Activated CD8-positive, alpha-beta memory T cell treated with anti-CD3 and anti-CD28 coated beads, Interleukin-2, amount 10 ng/mL, durations not matched to agents 7 days and 5 days (primary cell): ENCODE measurements at regions not wholly inside any gene's neighbourhood (a gene's known extent, or its start where the extent isn't known, plus 50 kb on each side); places are given as distances from the start of the nearest gene placed in this dataset.
"Not testable (repeated sequence)": the region's sequence is repeated elsewhere in the genome, so short reads cannot be mapped to it uniquely, and the experiment has no call there.

Experiments used
- ATAC-seq: fragments of 150-1000 bp; cut with Tn5 transposase; one replicate; pipeline ENCODE4 v1.10.0; 2021; ENCODE audit warnings: moderate library complexity
- CTCF ChIA-PET: fragments of 350-600 bp; sonication (Branson Sonifier 250); formaldehyde crosslinking; loops from one replicate; lab custom pipeline; 2021; ENCODE audit warnings: antibody characterized with exemption; lab: Charles Lee
- DNase-seq: peaks from one replicate; pipeline ENCODE4 v3.0.0-alpha.2; 2020
- H3K27ac Mint-ChIP-seq: one replicate; pipeline ENCODE4 v1.8.0; 2021; ENCODE audit warnings: mild to moderate bottlenecking, mixed read lengths
- H3K27me3 Mint-ChIP-seq: one replicate; pipeline ENCODE4 v1.8.0; 2021; ENCODE audit warnings: mixed read lengths
- H3K36me3 Mint-ChIP-seq: one replicate; pipeline ENCODE4 v1.8.0; 2021; ENCODE audit warnings: mild to moderate bottlenecking, mixed read lengths
- H3K4me1 Mint-ChIP-seq: one replicate; pipeline ENCODE4 v1.8.0; 2021; ENCODE audit warnings: mixed read lengths
- H3K4me3 Mint-ChIP-seq: one replicate; pipeline ENCODE4 v1.8.0; 2021; ENCODE audit warnings: mild to moderate bottlenecking, moderate library complexity, mixed read lengths
- H3K9me3 Mint-ChIP-seq: one replicate; pipeline ENCODE4 v1.8.0; 2022; ENCODE audit warnings: low read depth, mixed read lengths

DNA sequence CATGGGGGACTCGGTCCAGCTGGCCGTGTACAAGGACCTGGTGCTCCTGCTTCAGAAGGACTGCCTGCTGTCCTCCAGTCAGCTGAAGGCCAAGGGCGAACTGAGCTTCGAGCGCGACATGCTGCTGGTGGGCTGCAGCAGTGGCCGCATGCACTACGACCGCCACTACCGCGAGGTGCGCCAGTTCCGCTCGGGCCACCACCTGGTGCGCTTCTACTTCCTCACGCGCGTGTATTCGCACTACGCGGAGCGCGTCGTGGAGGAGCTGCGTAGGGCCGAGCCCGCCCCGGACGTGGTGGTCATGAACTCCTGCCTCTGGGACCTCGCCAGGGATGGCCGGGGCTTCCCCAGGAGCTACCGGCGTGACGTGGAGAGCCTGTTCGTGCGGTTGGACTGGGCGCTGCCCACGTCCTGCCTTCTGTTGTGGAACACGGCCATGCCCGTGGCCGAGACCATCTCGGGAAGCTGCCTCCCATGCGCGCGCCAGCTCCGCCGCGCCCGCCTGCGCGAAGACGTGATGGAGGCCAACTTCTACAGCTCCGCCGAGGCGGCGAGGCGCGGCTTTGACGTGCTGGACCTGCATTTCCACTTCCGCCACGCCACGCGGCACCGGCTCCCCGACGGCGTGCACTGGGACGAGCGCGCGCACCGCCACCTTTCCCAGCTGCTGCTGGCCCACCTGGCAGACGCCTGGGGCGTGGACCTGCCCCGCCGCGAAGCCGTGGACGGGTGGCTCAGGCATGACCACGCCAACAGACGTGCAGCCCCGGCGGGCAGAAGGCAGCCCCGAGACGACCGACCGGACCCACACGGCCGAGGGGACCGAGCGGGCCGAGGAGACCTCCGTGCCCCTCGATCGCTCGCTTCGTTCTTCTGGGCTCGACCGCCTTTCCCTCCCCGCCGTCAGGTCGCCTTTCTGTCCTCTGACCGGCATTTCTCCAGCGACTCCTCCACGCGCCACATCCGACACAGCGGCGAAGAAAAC lies 293.9 kb upstream of the ERBB4 start:
- Mint-ChIP-seq H3K4me3 (no peak overlapping the region), H3K36me3 (peaks cover 2% of the 10 kb centered on the region), H3K9me3 (peaks cover 2% of the 10 kb centered on the region), H3K4me1 (no peaks in the 10 kb centered on the region), H3K27me3 (no peaks in the 10 kb centered on the region), H3K27ac (no peak overlapping the region)
- CTCF ChIA-PET = interaction anchor here (0.9 kb wide), 1 partner anchor 15 kb away, joined by 3 read pairs; no protein-coding TSS in a partner anchor
- ATAC-seq (no peak), DNase-seq (no peak)

DNA sequence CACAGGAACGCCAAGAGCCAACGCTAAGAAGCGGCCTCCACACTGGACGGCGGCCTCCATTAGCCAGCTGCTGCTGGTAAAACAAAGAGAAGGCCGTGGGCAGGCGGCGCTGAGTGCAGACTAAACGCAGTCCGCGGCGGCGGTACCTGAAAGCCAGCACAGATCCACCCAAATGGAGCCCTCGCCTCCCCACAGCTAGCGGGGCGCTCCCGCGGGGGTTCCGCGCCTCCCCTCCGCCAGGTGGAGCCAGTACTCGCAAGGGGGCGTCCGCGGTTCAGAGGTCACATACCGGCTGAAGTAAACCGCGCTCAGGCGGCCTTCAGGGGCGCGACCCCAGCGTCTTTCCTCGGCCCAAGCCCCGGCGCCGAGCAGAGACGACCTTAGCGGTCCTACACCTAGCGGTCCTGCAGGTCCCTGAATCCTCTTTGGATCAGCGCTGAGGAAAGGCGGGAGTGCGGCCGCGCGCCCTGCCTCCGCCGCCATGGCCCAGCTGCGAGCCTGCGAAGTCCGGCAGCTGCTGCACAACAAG lies 293.1 kb upstream of the ERBB4 start:
- Mint-ChIP-seq H3K27me3 (no peaks in the 10 kb centered on the region), H3K4me3 (no peak overlapping the region), H3K4me1 (no peaks in the 10 kb centered on the region), H3K36me3 (peaks cover 2% of the 10 kb centered on the region), H3K9me3 (peaks cover 2% of the 10 kb centered on the region), H3K27ac (no peak overlapping the region)
- CTCF ChIA-PET = no interaction called here
- DNase-seq = no peak
- ATAC-seq = no peak

- no peak overlapping the region for H3K27ac Mint-ChIP-seq
- no peak overlapping the region for H3K4me3 Mint-ChIP-seq
- H3K9me3 Mint-ChIP-seq = no peaks in the 10 kb centered on the region
Measured at GRCh38 chr2:212816267-212816666, 277.7 kb upstream of the ERBB4 start.

GRCh38 chr2:212815453-212815852 lies 276.9 kb upstream of the ERBB4 start:
- Mint-ChIP-seq H3K36me3 (no peaks in the 10 kb centered on the region), H3K9me3 (no peaks in the 10 kb centered on the region), H3K4me3 (no peak overlapping the region), H3K27ac (no peak overlapping the region), H3K4me1 (peaks cover 9% of the 10 kb centered on the region), H3K27me3 (no peaks in the 10 kb centered on the region)
- ATAC-seq (no peak), DNase-seq (no peak)
- CTCF ChIA-PET = no interaction called here

More at GRCh38 chr2:212816267-212816666, 277.7 kb upstream of the ERBB4 start:
- CTCF ChIA-PET = no interaction called here
- peaks cover 7% of the 10 kb centered on the region for H3K4me1 Mint-ChIP-seq
- DNase-seq (no peak), ATAC-seq (no peak)
- H3K27me3 Mint-ChIP-seq = no peaks in the 10 kb centered on the region
- H3K36me3 Mint-ChIP-seq = no peaks in the 10 kb centered on the region

DNA sequence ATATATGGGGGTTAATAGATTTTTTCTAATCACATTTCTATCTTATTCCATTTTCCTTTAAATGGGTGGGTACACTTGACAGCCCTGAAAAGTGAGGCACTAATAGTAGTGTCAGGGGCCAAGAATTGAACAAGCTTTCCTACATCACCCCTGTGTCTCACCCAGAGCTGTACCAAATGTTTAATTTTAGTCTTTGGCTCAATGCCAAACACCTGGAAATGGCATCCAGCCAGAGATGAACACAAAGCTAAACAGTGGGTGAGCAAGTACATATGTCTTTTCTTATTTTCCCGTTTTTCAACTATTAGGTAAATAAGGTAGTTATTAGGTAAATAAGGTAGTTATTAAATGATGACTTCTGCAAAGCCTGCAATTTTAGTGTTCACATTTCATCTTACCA lies 276.3 kb upstream of the ERBB4 start:
- no peak overlapping the region for H3K4me3 Mint-ChIP-seq
- no peaks in the 10 kb centered on the region for H3K36me3 Mint-ChIP-seq
- peaks cover 9% of the 10 kb centered on the region for H3K4me1 Mint-ChIP-seq
- CTCF ChIA-PET = no interaction called here
- no peak for DNase-seq
- no peak overlapping the region for H3K27ac Mint-ChIP-seq
- no peak for ATAC-seq
- H3K9me3 Mint-ChIP-seq = no peaks in the 10 kb centered on the region
- no peaks in the 10 kb centered on the region for H3K27me3 Mint-ChIP-seq

GRCh38 chr2:212811921-212812320 lies 273.3 kb upstream of the ERBB4 start:
- Mint-ChIP-seq H3K27me3 (no peaks in the 10 kb centered on the region), H3K4me3 (no peak overlapping the region), H3K36me3 (no peaks in the 10 kb centered on the region), H3K27ac (no peak overlapping the region), H3K4me1 (peaks cover 9% of the 10 kb centered on the region), H3K9me3 (no peaks in the 10 kb centered on the region)
- CTCF ChIA-PET = no interaction called here
- ATAC-seq (no peak), DNase-seq (no peak)

DNA sequence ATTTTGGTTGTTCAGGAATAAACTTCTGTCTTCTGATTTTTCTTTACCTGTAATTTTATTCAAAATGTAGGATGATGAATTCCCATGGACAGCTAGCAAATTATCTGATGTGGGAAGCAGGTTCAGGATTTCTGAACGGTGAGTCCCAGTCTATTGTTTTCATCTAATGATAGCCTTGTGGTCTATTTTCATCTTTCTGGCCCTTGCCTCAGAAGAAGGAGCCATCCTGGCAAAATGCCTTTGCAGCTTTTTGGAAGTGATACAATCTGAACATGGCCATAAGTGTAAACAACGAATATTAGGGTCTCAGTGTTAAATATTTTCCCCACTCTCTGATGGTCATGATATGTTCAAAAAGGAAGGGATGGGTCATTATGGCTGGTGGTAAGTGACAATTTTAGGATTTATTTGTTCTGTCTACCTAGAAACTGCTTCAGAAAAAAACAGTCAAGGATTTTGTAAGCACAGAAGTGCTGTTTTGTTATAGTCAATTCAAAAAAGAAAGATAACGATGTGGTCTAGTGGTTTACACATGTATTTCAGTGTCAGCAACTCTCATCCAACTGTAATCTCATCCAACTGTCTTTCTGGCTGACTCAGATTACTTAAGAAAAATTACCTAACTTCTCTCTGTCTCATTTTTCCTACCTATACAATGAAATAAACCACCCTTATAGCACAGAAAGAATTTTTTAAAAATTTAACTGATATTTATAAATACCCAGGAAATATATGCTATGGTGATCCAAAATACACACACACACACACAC lies 272.6 kb upstream of the ERBB4 start:
- DNase-seq (no peak), ATAC-seq (peak; percentile 27)
- Mint-ChIP-seq H3K4me1 (peaks cover 9% of the 10 kb centered on the region), H3K27me3 (no peaks in the 10 kb centered on the region), H3K27ac (no peak overlapping the region), H3K4me3 (no peak overlapping the region), H3K36me3 (no peaks in the 10 kb centered on the region), H3K9me3 (no peaks in the 10 kb centered on the region)
- CTCF ChIA-PET = no interaction called here

- Mint-ChIP-seq H3K27me3 (peaks cover 3% of the 10 kb centered on the region), H3K4me3 (no peak overlapping the region), H3K36me3 (no peaks in the 10 kb centered on the region), H3K9me3 (no peaks in the 10 kb centered on the region), H3K27ac (no peak overlapping the region), H3K4me1 (no peaks in the 10 kb centered on the region)
- ATAC-seq = no peak
- DNase-seq = no peak
- CTCF ChIA-PET = no interaction called here
Measured at GRCh38 chr2:212797484-212798205, 259.0 kb upstream of the ERBB4 start.

- ATAC-seq = no peak
- Mint-ChIP-seq H3K9me3 (no peaks in the 10 kb centered on the region), H3K27ac (no peak overlapping the region), H3K36me3 (no peaks in the 10 kb centered on the region), H3K27me3 (peaks cover 3% of the 10 kb centered on the region), H3K4me1 (no peaks in the 10 kb centered on the region), H3K4me3 (no peak overlapping the region)
- CTCF ChIA-PET = no interaction called here
- DNase-seq = no peak
Measured at GRCh38 chr2:212794471-212794870, 255.9 kb upstream of the ERBB4 start.

DNA sequence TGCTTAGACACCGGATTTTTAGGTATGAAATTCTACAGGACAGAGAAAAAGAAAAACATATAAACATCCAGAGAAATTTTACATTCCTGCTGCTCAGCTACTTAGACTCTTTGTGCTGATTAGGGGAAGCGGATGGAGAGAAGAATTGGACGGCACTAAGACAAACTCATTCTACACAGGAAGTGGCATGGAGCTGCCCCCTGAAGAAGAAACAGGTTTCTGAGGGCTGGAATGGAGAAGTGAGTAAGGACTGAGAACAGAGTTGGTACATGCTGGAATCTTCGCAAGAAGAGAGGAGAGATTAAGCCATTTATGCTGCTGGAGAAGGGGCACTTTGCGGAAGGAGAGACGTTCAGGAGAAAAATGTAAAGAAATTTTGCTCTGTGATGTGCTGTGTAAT lies 253.0 kb upstream of the ERBB4 start:
- no peak for ATAC-seq
- CTCF ChIA-PET = no interaction called here

GRCh38 chr2:212786088-212786487 lies 247.5 kb upstream of the ERBB4 start:
- DNase-seq, CTCF ChIA-PET, H3K9me3 Mint-ChIP-seq: not testable (repeated sequence)

More for the DNA sequence above, 253.0 kb upstream of the ERBB4 start:
- H3K27ac Mint-ChIP-seq = no peak overlapping the region
- DNase-seq = no peak
- peaks cover 3% of the 10 kb centered on the region for H3K27me3 Mint-ChIP-seq
- H3K9me3 Mint-ChIP-seq = no peaks in the 10 kb centered on the region
- no peaks in the 10 kb centered on the region for H3K36me3 Mint-ChIP-seq
- no peak overlapping the region for H3K4me3 Mint-ChIP-seq
- no peaks in the 10 kb centered on the region for H3K4me1 Mint-ChIP-seq

GRCh38 chr2:212777020-212777491 lies 238.5 kb upstream of the ERBB4 start:
- Mint-ChIP-seq H3K27ac (no peak overlapping the region), H3K4me3 (no peak overlapping the region), H3K36me3 (no peaks in the 10 kb centered on the region), H3K4me1 (no peaks in the 10 kb centered on the region), H3K27me3 (no peaks in the 10 kb centered on the region), H3K9me3 (no peaks in the 10 kb centered on the region)
- ATAC-seq (no peak), DNase-seq (no peak)
- CTCF ChIA-PET = interaction anchor here (0.7 to 1.9 kb wide), 6 partner anchors 54 to 377 kb away, joined by 3 to 13 read pairs (median 4); no protein-coding TSS in a partner anchor

More at GRCh38 chr2:212786088-212786487, 247.5 kb upstream of the ERBB4 start:
- not testable (repeated sequence) for H3K4me3 Mint-ChIP-seq, H3K27ac Mint-ChIP-seq, H3K27me3 Mint-ChIP-seq, ATAC-seq, H3K36me3 Mint-ChIP-seq, H3K4me1 Mint-ChIP-seq
